Activated naive CD4-positive, alpha-beta T cell treated with anti-CD3 and anti-CD28 coated beads for 36 hours (primary cell): ENCODE measurements at regions not wholly inside any gene's neighbourhood (a gene's known extent, or its start where the extent isn't known, plus 50 kb on each side); places are given as distances from the start of the nearest gene placed in this dataset.

Experiments used
- CTCF ChIA-PET: fragments of 350-600 bp; sonication (Branson Sonifier 250); formaldehyde crosslinking; loops from one replicate; lab custom pipeline; 2021; ENCODE audit warnings: antibody characterized with exemption; lab: Charles Lee
- DNase-seq: peaks from one replicate; pipeline ENCODE4 v3.0.0-alpha.2; 2020
- H3K27ac Mint-ChIP-seq: one replicate; pipeline ENCODE4 v1.8.0; 2021; ENCODE audit warnings: mild to moderate bottlenecking, mixed read lengths
- H3K27me3 Mint-ChIP-seq: one replicate; pipeline ENCODE4 v1.8.0; 2021; ENCODE audit warnings: low read depth, mixed read lengths
- H3K36me3 Mint-ChIP-seq: one replicate; pipeline ENCODE4 v1.8.0; 2021; ENCODE audit warnings: low read depth, mixed read lengths
- H3K4me1 Mint-ChIP-seq: one replicate; pipeline ENCODE4 v1.8.0; 2021; ENCODE audit warnings: low read depth, mixed read lengths
- H3K4me3 Mint-ChIP-seq: one replicate; pipeline ENCODE4 v1.8.0; 2021; ENCODE audit warnings: mild to moderate bottlenecking, moderate library complexity, mixed read lengths
- H3K9me3 Mint-ChIP-seq: one replicate; pipeline ENCODE4 v1.8.0; 2021; ENCODE audit warnings: mixed read lengths
- intact Hi-C: fragments of 100-400 bp; cut with micrococcal nuclease; formaldehyde crosslinking; loops from one replicate; pipeline ENCODE4 v1.15.1; 2023

GRCh38 chr2:226057914-226058313, 658.4 kb downstream of the NYAP2 start:
- Mint-ChIP-seq H3K27ac (no peak overlapping the region), H3K4me1 (no peaks in the 10 kb centered on the region), H3K36me3 (no peaks in the 10 kb centered on the region), H3K27me3 (peaks cover 4% of the 10 kb centered on the region), H3K4me3 (no peak overlapping the region), H3K9me3 (no peaks in the 10 kb centered on the region)
- CTCF ChIA-PET: interaction anchor here (0.7 to 1.0 kb wide), 2 partner anchors 11 to 114 kb away, joined by 3 read pairs; no protein-coding TSS in a partner anchor
- no peak for DNase-seq
- intact Hi-C loops: no loop called here

DNA sequence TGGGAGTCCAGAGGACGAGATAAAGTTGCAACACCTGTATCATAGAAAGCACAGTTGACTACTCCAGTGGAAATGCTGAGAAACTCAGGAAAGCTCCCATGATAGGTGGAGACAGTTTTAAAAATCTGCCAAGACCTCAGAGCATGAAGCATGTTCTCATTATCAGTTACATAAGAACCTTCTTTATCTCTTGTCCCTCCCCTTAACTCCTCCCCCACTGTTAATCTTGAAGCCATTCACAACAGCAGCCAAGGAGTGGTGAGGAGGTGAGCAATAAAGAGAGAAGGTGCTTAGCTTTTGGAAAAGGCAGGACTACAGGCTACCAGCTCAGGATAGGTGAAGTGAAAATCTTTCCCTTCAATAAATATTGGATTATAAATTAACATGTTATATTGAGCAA, 657.9 kb downstream of the NYAP2 start:
- Mint-ChIP-seq H3K4me1 (no peaks in the 10 kb centered on the region), H3K27me3 (peaks cover 4% of the 10 kb centered on the region), H3K4me3 (no peak overlapping the region), H3K36me3 (no peaks in the 10 kb centered on the region), H3K9me3 (no peaks in the 10 kb centered on the region), H3K27ac (no peak overlapping the region)
- intact Hi-C loops: no loop called here
- no peak for DNase-seq
- CTCF ChIA-PET: interaction anchor here (1.0 kb wide), 1 partner anchor 10 kb away, joined by 3 read pairs; no protein-coding TSS in a partner anchor

- H3K4me1 Mint-ChIP-seq: no peaks in the 10 kb centered on the region
- no peaks in the 10 kb centered on the region for H3K36me3 Mint-ChIP-seq
- no peak overlapping the region for H3K27ac Mint-ChIP-seq
- H3K9me3 Mint-ChIP-seq: no peaks in the 10 kb centered on the region
- intact Hi-C loops: no loop called here
- DNase-seq: no peak
- peaks cover 4% of the 10 kb centered on the region for H3K27me3 Mint-ChIP-seq
- H3K4me3 Mint-ChIP-seq: no peak overlapping the region
- CTCF ChIA-PET: no interaction called here
These were observed 653.4 kb downstream of the NYAP2 start for GRCh38 chr2:226052772-226053416.

DNA sequence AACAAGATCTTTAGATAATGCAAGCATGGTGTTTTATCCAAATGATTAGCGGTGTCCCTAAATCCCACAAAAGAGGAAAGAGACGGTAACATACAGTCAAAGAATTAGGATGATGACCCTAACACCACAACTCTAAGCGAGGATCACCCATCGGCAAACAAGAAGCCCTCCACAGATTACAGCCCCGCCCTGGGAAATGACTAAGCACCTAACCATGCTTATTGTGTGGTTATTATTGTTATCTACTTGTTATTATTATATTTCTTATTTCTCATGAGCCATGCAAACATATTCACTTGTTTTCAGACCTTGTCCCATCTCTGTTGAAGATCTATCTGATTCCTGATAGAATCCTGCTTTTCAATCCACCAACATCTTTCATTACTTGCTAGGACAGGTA, 651.3 kb downstream of the NYAP2 start:
- Mint-ChIP-seq H3K36me3 (no peaks in the 10 kb centered on the region), H3K9me3 (no peaks in the 10 kb centered on the region), H3K27ac (no peak overlapping the region), H3K4me1 (no peaks in the 10 kb centered on the region), H3K27me3 (peaks cover 4% of the 10 kb centered on the region), H3K4me3 (no peak overlapping the region)
- intact Hi-C loops: no loop called here
- no peak for DNase-seq
- CTCF ChIA-PET: no interaction called here

DNA sequence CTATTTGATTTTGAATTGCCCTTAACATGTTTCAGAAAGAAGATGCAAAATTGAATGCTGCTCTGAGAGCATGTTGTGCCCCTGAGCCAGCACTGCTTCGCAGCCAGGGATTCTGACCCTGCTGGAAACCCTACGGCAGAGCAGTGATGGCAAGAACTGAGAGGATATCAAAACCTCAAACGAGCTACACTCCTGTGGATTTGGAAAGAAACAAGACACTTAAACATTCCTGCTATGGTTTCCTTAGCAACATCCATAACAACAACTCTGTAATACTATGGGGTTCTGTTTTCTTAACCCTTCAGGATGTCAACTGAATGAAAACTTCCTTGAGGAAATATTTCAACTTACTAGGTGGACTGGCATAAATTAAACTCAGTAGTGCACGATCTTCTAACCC, 649.1 kb downstream of the NYAP2 start:
- no peaks in the 10 kb centered on the region for H3K9me3 Mint-ChIP-seq
- intact Hi-C loops: no loop called here
- no peaks in the 10 kb centered on the region for H3K36me3 Mint-ChIP-seq
- H3K4me1 Mint-ChIP-seq: no peaks in the 10 kb centered on the region
- no peak for DNase-seq
- peaks cover 4% of the 10 kb centered on the region for H3K27me3 Mint-ChIP-seq
- CTCF ChIA-PET: no interaction called here
- H3K27ac Mint-ChIP-seq: no peak overlapping the region
- H3K4me3 Mint-ChIP-seq: no peak overlapping the region

GRCh38 chr2:226045080-226045479, 645.6 kb downstream of the NYAP2 start:
- CTCF ChIA-PET: no interaction called here
- H3K4me1 Mint-ChIP-seq: no peaks in the 10 kb centered on the region
- H3K36me3 Mint-ChIP-seq: no peaks in the 10 kb centered on the region
- intact Hi-C loops: no loop called here
- H3K9me3 Mint-ChIP-seq: no peaks in the 10 kb centered on the region
- peaks cover 14% of the 10 kb centered on the region for H3K27me3 Mint-ChIP-seq
- no peak for DNase-seq
- no peak overlapping the region for H3K4me3 Mint-ChIP-seq
- H3K27ac Mint-ChIP-seq: no peak overlapping the region

GRCh38 chr2:226040344-226040900, 640.9 kb downstream of the NYAP2 start:
- no peak for DNase-seq
- Mint-ChIP-seq H3K27ac (no peak overlapping the region), H3K9me3 (no peaks in the 10 kb centered on the region), H3K36me3 (no peaks in the 10 kb centered on the region), H3K27me3 (peaks cover 38% of the 10 kb centered on the region), H3K4me1 (no peaks in the 10 kb centered on the region), H3K4me3 (no peak overlapping the region)
- intact Hi-C loops: no loop called here
- CTCF ChIA-PET: interaction anchor here (0.6 kb wide), 1 partner anchor 167 kb away, joined by 5 read pairs; no protein-coding TSS in a partner anchor

DNA sequence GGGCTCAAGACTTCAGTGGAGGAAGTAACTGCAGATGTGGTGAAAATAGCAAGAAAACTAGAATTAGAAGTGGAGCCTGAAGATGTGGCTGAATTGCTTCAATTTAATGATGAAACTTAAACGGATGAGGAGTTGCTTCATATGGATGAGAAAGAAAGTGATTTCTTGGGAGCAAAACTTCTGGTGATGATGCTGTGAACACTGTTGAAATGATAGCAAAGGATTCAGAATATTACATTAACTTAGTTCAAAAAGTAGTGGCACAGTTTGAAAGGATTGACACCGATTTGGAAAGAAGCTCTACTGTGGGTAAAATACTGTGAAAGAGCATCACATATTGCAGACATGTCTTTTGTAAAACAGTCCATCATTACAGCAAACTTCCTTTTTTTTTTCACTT, 638.0 kb downstream of the NYAP2 start:
- intact Hi-C loops: loop anchor here (10.0 kb wide), 1 partner anchor 363 kb away; no protein-coding TSS in a partner anchor
- Mint-ChIP-seq H3K4me3 (no peak overlapping the region), H3K9me3 (no peaks in the 10 kb centered on the region), H3K27me3 (peaks cover 49% of the 10 kb centered on the region), H3K27ac (no peak overlapping the region), H3K4me1 (peaks cover under 1% of the 10 kb centered on the region), H3K36me3 (no peaks in the 10 kb centered on the region)
- no peak for DNase-seq
- CTCF ChIA-PET: interaction anchor here (0.6 to 1.0 kb wide), 2 partner anchors 10 to 512 kb away, joined by 3 to 4 read pairs; no protein-coding TSS in a partner anchor

GRCh38 chr2:226031647-226032501, 632.4 kb downstream of the NYAP2 start:
- H3K9me3 Mint-ChIP-seq: no peaks in the 10 kb centered on the region
- no peak overlapping the region for H3K27ac Mint-ChIP-seq
- peaks cover 20% of the 10 kb centered on the region for H3K4me1 Mint-ChIP-seq
- DNase-seq: peak; percentile 67
- intact Hi-C loops: loop anchor here (1.0 to 10.0 kb wide), 3 partner anchors 15 to 759 kb away; no protein-coding TSS in a partner anchor
- no peaks in the 10 kb centered on the region for H3K36me3 Mint-ChIP-seq
- CTCF ChIA-PET: interaction anchor here (1.0 to 1.5 kb wide), 2 partner anchors 768 to 770 kb away, joined by 3 to 4 read pairs; no protein-coding TSS in a partner anchor
- H3K27me3 Mint-ChIP-seq: peaks cover 47% of the 10 kb centered on the region
- peak overlapping the region; percentile 71 for H3K4me3 Mint-ChIP-seq

GRCh38 chr2:226030788-226031646, 631.5 kb downstream of the NYAP2 start:
- Mint-ChIP-seq H3K4me3 (peak overlapping the region; percentile 71), H3K36me3 (no peaks in the 10 kb centered on the region), H3K9me3 (no peaks in the 10 kb centered on the region), H3K27me3 (peaks cover 46% of the 10 kb centered on the region), H3K4me1 (peaks cover 20% of the 10 kb centered on the region), H3K27ac (no peak overlapping the region)
- intact Hi-C loops: loop anchor here (1.0 to 10.0 kb wide), 3 partner anchors 14 to 760 kb away; no protein-coding TSS in a partner anchor
- DNase-seq: peak; percentile 10
- CTCF ChIA-PET: interaction anchor here (1.5 kb wide), 1 partner anchor 771 kb away, joined by 4 read pairs; no protein-coding TSS in a partner anchor

- intact Hi-C loops: loop anchor here (2.0 to 10.0 kb wide), 2 partner anchors 356 to 760 kb away; no protein-coding TSS in a partner anchor
- CTCF ChIA-PET: interaction anchor here (1.5 kb wide), 1 partner anchor 772 kb away, joined by 4 read pairs; no protein-coding TSS in a partner anchor
- no peak overlapping the region for H3K4me3 Mint-ChIP-seq
These were observed 630.9 kb downstream of the NYAP2 start for GRCh38 chr2:226030369-226030768.

More at GRCh38 chr2:226030369-226030768, 630.9 kb downstream of the NYAP2 start:
- Mint-ChIP-seq H3K9me3 (no peaks in the 10 kb centered on the region), H3K27me3 (peaks cover 41% of the 10 kb centered on the region), H3K36me3 (no peaks in the 10 kb centered on the region), H3K4me1 (peaks cover 20% of the 10 kb centered on the region), H3K27ac (no peak overlapping the region)
- DNase-seq: no peak
